ENCODE measurements at regions not wholly inside any gene's neighbourhood (a gene's known extent, or its start where the extent isn't known, plus 50 kb on each side); places are given as distances from the start of the nearest gene placed in this dataset.

DNA sequence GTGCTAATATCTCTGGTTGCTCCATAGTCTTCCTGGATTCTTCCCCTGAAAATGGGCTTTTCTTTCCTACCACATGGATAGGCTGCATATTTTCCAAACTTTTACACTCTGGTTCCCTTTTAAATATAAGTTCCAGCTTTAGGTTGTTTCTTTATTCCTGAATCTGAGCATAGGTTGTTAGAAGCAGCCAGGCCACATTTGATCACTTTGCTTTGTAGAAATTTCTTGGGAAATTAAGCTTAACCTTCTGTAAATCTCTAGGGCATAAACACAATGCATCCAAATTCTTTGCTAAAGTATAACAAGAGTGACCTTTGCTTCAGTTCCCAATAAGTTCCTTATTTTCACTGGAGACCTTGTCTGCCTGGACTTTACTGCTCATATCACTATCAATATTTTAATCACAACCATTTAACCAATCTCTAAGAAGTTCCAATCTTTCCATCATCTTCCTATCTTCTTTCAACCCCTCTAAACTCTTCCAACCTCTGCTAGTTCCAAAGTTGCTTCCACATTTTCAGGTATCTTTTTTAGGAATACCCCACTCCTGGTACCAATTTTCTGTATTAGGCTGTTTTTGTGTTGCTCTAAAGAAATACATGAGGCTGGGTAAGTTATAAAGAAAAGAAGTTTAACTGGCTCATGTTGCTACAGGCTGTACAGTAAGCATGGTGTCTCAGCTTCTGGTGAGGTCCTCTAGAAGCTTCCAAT is 389.6 kb upstream of the HS6ST1 start:
- Histone ChIP-seq H3K4me1 (ENCODE audit: insufficient read depth, low read length) (peaks cover 12% of the 10 kb centered on the region), H3K27me3 (ENCODE audit: insufficient read depth, low read length) (no peaks in the 10 kb centered on the region), H3K9me3 (ENCODE audit: low read depth, low read length) (peaks cover 14% of the 10 kb centered on the region), H3K4me3 (ENCODE audit: low read length) (no peak overlapping the region)

DNA sequence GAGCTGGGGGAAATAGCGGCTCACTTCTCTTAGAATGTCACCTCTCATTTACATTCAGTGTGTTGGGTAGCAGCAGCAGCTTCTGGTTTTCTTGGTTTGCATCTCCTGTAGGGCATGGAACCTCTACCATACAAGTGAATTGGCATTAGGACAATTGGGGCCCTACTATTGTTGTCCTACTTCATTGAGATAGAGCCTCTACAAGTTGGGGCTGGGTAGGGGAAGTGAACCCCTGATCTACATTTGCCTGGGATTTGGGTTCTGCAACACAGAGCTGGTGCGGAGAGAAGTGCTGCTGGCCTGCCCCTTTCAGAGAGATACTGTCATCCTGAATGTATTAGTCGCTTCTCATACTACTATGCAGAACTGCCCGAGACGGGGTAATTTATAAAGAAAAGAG is 391.6 kb upstream of the HS6ST1 start:
- Histone ChIP-seq H3K4me1 (ENCODE audit: insufficient read depth, low read length) (peaks cover 23% of the 10 kb centered on the region), H3K9me3 (ENCODE audit: low read depth, low read length) (peaks cover 14% of the 10 kb centered on the region), H3K4me3 (ENCODE audit: low read length) (no peak overlapping the region), H3K27me3 (ENCODE audit: insufficient read depth, low read length) (no peaks in the 10 kb centered on the region)

DNA sequence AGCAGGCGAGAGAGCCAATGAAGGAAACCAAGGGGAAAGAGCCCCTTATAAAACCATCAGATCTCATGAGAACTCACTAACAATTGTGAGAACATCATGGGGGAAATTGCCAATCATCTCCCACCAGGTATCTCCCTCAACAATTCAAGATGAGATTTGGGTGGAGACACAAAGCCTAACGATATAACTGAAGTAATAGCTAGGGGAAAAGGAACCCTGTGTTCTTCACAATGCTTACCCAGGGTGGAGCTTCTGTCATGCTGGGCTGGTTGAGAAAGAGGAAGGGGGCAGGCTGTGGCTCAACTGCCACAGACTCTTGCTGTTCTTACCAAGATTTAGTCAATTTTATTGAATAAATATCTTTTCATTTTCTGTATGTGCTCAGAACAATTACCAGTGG is 392.1 kb upstream of the HS6ST1 start:
- no peaks in the 10 kb centered on the region for H3K27me3 ChIP-seq (ENCODE audit: insufficient read depth, low read length)
- no peak overlapping the region for H3K4me3 ChIP-seq (ENCODE audit: low read length)
- peaks cover 14% of the 10 kb centered on the region for H3K9me3 ChIP-seq (ENCODE audit: low read depth, low read length)
- H3K4me1 ChIP-seq (ENCODE audit: insufficient read depth, low read length): peaks cover 23% of the 10 kb centered on the region

DNA sequence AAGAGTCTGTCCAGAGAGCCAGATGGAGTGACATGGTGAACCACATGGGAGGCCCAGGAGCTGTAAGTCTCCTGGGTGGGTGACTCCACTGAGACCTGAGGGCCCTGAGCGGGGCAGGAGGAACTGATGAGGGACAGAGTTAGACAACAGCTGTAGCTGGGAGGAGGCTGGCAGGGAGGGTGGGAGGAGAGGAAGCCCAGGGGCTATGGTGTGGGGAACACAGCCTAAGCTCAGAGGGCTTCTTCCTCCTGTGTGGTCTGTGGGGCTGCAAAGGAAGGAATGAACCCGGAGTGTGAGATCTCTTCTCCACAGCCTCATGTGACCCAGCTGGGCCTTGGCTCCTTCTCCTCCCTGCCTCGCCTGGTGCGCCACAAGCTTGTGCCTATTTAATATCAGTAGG is 395.6 kb upstream of the HS6ST1 start:
- Histone ChIP-seq H3K27me3 (ENCODE audit: insufficient read depth, low read length) (no peaks in the 10 kb centered on the region), H3K9me3 (ENCODE audit: low read depth, low read length) (no peaks in the 10 kb centered on the region), H3K4me1 (ENCODE audit: insufficient read depth, low read length) (peaks cover 23% of the 10 kb centered on the region), H3K4me3 (ENCODE audit: low read length) (no peak overlapping the region)

DNA sequence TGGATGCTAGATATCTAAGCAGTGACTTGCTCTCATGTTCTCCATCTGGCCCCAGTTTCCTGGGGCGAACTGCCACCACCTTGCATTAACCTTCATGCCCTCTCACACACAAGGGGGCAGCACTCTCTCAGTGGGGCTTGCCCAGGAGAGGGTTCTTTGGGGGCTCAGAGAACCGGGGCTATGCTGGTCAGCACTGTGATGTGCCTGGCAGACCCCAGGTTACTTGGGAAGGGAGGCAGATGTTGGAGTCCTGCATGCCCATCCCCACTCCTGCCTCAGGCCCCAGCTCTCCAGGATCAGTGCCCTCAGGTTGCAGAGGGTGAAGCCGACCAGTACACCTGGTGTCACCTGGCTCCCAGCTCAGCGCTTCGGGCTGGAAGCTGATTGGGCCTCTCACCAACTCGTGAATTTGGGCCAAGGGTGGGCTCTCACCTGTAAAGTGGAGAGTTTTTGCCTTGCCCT is 396.2 kb upstream of the HS6ST1 start:
- Histone ChIP-seq H3K9me3 (ENCODE audit: low read depth, low read length) (no peaks in the 10 kb centered on the region), H3K4me3 (ENCODE audit: low read length) (no peak overlapping the region), H3K27me3 (ENCODE audit: insufficient read depth, low read length) (no peaks in the 10 kb centered on the region), H3K4me1 (ENCODE audit: insufficient read depth, low read length) (peaks cover 23% of the 10 kb centered on the region)

DNA sequence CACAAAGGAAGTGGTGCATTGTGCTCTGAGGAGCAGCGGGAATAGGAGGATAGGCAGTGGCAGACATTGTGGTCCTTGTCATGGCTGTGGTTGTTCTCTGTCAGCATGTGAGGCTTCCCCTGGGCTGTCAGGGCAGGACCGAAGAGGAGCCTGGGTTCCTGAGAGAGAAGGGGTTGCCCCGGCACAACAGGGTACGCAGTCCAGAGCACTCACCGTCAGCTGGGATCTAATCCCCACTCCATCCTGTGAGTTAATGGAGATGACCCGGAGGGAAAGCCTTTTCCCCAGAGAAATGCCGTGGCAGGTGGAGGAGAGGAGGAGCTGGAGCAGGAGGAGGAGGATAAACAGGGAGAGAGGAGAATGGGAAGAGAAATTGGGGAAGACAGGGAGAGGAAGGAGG is 396.7 kb upstream of the HS6ST1 start:
- H3K27me3 ChIP-seq (ENCODE audit: insufficient read depth, low read length): no peaks in the 10 kb centered on the region
- no peak overlapping the region for H3K4me3 ChIP-seq (ENCODE audit: low read length)
- no peaks in the 10 kb centered on the region for H3K9me3 ChIP-seq (ENCODE audit: low read depth, low read length)
- H3K4me1 ChIP-seq (ENCODE audit: insufficient read depth, low read length): peaks cover 20% of the 10 kb centered on the region

DNA sequence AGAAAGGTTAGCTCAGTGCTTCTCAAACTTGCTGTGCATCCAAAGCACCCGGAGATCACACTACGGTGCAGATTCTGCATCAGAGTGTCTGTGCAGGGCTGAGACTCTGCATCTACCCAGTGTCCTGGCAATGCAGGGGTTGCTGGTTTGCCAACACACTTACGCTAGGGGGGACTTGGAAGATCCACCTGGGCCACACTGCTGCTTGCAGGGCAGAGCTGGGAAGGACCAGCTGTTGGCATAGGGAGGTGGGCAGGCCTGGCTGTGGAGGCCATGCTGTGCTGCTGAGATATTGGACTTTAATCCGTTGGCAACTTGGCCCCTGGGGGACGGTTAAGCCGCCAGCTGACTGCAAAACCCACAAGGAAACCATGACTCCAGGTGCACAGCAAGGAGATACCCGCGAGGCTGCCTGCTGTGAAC is 397.6 kb upstream of the HS6ST1 start:
- no peaks in the 10 kb centered on the region for H3K9me3 ChIP-seq (ENCODE audit: low read depth, low read length)
- no peaks in the 10 kb centered on the region for H3K27me3 ChIP-seq (ENCODE audit: insufficient read depth, low read length)
- H3K4me3 ChIP-seq (ENCODE audit: low read length): no peak overlapping the region
- peaks cover 15% of the 10 kb centered on the region for H3K4me1 ChIP-seq (ENCODE audit: insufficient read depth, low read length)

DNA sequence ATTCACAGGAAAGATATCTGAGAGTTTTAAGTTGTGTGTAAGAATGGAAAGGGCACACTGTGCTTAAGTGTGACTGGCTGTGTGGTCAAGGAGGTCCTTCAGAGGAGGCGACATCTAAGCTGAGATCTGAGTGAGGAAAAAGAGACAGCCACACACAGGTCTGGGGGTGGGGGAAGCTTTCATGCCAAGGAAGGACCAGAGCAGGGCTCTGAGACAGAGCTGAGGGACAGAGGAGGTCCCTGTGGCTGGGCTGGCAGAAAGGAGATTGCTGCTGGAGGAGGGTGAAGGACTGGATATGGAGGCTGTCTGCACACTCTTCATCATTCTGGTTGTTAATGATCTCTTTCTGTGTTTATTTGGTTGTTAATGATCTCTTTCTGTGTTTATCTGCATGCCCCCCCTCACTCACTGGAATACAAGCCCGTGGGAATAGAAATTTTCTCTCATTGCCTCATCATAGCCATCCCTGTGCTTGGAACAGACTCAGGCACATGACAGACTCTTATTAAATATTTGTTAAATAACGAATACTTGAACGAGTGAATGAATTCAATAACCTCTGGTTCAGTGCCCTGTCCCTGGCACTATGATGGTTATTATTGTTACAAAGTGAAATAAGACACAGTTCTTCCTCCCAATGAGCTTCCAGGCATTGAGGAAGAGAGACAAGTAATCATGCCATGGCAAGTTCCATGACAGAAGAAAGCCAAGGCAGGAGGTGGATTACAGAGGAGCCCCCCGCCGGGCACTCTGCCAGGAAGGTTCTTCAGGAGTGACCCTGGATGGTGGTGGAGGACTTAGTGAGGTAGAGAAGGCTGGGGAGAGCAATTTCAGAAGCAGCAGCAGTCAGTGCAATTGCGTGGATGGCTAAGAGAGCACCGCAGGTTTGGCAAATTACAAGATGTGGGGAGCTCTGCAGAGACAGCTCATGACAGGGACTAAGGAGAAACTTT is 399.4 kb upstream of the HS6ST1 start:
- Histone ChIP-seq H3K9me3 (ENCODE audit: low read depth, low read length) (no peaks in the 10 kb centered on the region), H3K4me3 (ENCODE audit: low read length) (no peak overlapping the region), H3K4me1 (ENCODE audit: insufficient read depth, low read length) (peaks cover 11% of the 10 kb centered on the region), H3K27me3 (ENCODE audit: insufficient read depth, low read length) (no peaks in the 10 kb centered on the region)

DNA sequence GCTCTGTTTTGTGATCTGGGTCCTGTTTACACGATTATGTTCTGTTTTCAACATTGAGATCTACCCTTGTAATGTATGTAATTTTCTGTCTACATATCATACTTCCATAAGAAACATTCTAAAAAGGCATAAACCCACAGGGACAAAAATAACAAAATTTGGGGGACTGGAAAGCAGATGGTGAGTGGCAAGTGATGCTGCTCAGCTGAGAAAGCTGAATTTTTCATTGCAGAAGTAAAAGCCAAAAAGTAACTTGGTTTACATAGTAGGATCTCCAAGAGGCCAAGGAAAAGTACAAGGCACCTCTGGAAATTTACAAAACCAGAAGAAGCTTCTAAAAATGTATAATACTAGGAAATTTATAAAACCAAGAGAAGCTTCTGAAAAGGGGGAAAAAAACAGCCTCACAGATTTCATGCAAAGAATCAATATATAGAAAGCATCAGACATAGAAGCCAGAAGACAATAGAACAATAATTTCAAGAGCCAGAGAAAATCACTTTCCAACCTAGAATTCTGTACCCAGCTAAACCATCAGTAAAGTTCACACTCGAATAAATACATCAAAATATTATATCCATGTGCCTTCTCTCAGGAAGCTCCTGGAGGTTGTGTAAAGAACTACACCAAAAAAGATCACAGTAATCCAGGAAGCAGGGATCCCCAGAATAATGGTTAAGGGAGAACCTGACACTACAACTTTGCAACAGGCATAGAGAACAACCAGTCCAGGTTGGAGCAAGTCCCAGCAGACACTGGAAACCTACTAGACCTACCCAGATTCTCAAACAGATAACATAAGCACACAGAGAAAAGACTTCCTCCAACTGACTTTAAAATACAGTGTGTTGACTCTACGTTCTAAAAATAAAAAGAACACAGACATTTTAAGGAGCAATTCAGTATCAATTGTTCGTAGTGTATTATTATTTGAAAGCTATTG is 401.7 kb upstream of the HS6ST1 start:
- Histone ChIP-seq H3K4me3 (ENCODE audit: low read length) (no peak overlapping the region), H3K27me3 (ENCODE audit: insufficient read depth, low read length) (no peaks in the 10 kb centered on the region), H3K9me3 (ENCODE audit: low read depth, low read length) (no peaks in the 10 kb centered on the region), H3K4me1 (ENCODE audit: insufficient read depth, low read length) (no peaks in the 10 kb centered on the region)

DNA sequence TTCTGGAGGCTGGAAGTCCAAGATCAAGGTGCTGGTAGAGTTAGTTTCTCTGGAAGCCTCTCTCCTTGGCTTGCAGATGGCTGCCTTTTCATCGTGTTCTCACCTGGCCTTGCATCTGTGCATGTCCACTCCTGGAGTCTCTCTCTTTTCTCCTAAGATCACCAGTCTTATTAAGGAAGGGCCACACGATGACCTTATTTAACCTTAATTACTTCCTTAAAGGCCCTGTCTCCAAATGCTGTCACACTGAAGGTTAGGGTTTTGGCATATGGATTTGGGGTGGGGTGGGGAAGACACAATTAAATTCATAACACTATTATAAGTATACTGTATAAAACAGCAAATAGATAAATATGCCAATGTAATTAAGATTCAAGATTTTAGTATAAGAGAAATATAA is 402.4 kb upstream of the HS6ST1 start:
- Histone ChIP-seq H3K4me3 (ENCODE audit: low read length) (no peak overlapping the region), H3K9me3 (ENCODE audit: low read depth, low read length) (no peaks in the 10 kb centered on the region), H3K4me1 (ENCODE audit: insufficient read depth, low read length) (no peaks in the 10 kb centered on the region), H3K27me3 (ENCODE audit: insufficient read depth, low read length) (no peaks in the 10 kb centered on the region)

DNA sequence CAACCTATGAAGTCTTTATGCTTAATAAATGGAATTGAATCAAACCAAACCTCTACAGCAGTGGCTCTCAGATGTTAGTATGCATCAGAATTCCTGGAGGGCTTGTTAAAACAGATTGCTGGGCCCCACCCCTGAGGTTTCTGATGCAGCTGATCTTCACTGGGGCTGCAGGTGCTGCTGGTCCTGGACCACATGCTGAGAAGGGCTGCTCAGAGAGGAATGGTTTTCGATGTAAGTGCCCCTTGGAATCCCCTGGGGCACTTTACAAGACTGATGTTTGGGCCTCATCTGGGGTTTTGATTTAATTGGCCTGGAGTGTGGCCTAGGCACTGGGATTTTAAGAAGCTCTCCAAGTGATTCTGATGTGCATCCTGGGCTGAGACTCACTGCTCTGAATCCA is 403.8 kb upstream of the HS6ST1 start:
- Histone ChIP-seq H3K4me3 (ENCODE audit: low read length) (no peak overlapping the region), H3K9me3 (ENCODE audit: low read depth, low read length) (no peaks in the 10 kb centered on the region), H3K27me3 (ENCODE audit: insufficient read depth, low read length) (no peaks in the 10 kb centered on the region), H3K4me1 (ENCODE audit: insufficient read depth, low read length) (peaks cover 3% of the 10 kb centered on the region)

DNA sequence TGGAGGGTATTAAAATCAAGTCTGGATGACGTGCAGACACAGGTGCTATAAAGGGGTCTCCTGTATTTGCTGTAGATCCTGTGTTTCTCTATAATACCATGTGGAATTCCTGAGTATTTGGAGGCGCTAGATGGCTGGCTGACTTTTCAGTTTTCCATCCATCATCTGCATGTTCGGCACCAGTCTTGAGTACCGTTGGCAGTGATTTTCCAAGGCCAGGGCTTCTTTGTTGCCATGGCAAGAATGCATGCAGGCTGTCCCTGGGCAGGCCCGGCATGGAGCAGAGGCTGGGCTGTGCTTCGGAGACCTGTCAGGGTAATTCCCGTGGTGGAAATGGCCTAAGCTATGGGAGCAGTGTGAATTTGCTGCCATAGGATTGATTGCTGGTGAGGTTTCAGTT is 405.9 kb upstream of the HS6ST1 start:
- no peaks in the 10 kb centered on the region for H3K27me3 ChIP-seq (ENCODE audit: insufficient read depth, low read length)
- peaks cover 9% of the 10 kb centered on the region for H3K4me1 ChIP-seq (ENCODE audit: insufficient read depth, low read length)
- H3K4me3 ChIP-seq (ENCODE audit: low read length): no peak overlapping the region
- H3K9me3 ChIP-seq (ENCODE audit: low read depth, low read length): no peaks in the 10 kb centered on the region

DNA sequence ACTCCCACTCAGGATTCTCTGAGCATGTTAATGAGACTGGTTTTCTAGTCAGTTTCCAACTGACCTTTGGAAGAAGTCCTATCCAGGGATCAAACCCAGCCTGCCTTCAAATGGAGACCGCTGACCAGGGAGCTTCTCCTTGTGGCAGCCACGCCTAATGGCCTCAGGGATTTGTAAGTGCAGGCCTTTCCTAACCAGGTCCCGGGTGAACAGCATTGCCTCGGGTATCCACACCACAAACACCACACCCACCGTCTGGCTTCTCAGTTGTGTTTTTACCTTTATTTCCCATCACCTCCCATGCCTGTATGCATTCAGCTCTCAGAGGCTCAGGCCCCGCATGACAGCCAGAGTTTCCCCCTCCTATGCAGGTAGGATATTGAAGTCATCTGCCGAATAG is 406.3 kb upstream of the HS6ST1 start:
- Histone ChIP-seq H3K9me3 (ENCODE audit: low read depth, low read length) (no peaks in the 10 kb centered on the region), H3K27me3 (ENCODE audit: insufficient read depth, low read length) (no peaks in the 10 kb centered on the region), H3K4me1 (ENCODE audit: insufficient read depth, low read length) (peaks cover 9% of the 10 kb centered on the region), H3K4me3 (ENCODE audit: low read length) (no peak overlapping the region)

DNA sequence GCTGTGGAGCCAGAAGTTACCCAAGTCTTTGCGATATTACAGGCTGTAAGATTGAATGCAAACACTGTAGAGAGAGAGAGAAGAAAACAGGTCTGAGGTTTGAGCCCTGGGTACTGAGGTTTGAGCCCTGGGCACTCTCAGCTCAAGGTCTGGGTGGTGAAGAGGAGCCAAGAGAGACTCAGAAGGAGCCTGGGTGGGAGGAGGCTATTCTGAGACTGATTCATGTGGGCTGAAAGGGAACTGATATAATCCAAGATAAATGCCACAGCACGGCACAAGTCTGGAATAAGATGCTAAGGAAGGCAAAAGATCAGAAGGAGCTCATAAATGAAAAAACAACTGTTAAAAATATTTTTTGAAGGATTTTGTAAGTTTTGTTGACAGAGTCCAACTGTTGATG is 407.6 kb upstream of the HS6ST1 start:
- Histone ChIP-seq H3K4me1 (ENCODE audit: insufficient read depth, low read length) (peaks cover 9% of the 10 kb centered on the region), H3K9me3 (ENCODE audit: low read depth, low read length) (no peaks in the 10 kb centered on the region), H3K27me3 (ENCODE audit: insufficient read depth, low read length) (no peaks in the 10 kb centered on the region), H3K4me3 (ENCODE audit: low read length) (no peak overlapping the region)

DNA sequence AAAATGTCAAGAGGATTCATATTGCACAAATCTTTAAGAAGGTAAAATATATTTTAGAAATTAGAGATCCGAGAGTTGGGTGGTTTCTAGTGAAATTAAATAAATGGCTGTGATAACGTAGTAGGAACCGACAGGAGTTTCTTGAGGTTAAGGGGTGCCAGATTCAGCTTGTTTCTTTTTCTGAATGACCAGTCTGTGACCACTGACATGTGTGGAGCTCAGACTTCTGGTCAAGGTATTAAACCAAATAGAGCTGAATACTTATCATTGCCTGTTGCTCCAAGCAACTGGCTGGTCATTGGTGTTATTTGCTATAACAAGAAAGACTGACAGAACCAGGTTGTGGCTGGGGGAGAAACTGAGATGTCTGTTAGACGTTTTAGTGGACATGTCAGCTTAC is 408.2 kb upstream of the HS6ST1 start:
- peaks cover 9% of the 10 kb centered on the region for H3K4me1 ChIP-seq (ENCODE audit: insufficient read depth, low read length)
- H3K27me3 ChIP-seq (ENCODE audit: insufficient read depth, low read length): no peaks in the 10 kb centered on the region
- no peak overlapping the region for H3K4me3 ChIP-seq (ENCODE audit: low read length)
- no peaks in the 10 kb centered on the region for H3K9me3 ChIP-seq (ENCODE audit: low read depth, low read length)

All from mononuclear cell (primary cell).